ENCODE measurements at regions not wholly inside any gene's neighbourhood (a gene's known extent, or its start where the extent isn't known, plus 50 kb on each side); places are given as distances from the start of the nearest gene placed in this dataset.

DNA sequence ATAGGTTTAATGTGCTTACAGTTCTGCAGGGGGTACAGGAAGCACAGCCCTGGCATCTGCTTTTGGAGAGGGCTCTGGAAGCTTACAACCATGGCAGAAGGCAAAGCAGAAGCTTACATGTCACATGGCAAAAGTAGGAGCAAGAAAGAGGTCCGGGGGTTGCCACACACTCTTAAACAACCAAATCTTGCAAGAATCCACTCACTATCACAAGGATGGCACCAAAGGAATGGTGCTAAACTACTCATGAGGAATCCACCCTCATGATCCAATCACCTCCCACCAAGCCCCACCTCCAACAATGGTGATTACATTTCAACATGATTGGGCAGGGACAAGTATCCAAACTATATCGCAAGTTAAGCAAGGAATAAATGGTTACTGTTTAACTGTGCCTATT lies 255.8 kb upstream of the AVPR1A start:
- TF ChIP-seq POLR2A (IDR thresholded peaks at IDR 0.05; ENCODE audit: low read depth, low read length) (no peak), POLR2AphosphoS5 (IDR thresholded peaks at IDR 0.05; ENCODE audit: low read depth, low read length) (no peak)

All from GM12891 (cell line).